Tibial nerve (tissue), 4 donors: ENCODE measurements at regions not wholly inside any gene's neighbourhood (a gene's known extent, or its start where the extent isn't known, plus 50 kb on each side); places are given as distances from the start of the nearest gene placed in this dataset.

Experiments
- DNase-seq, 2 donors: peaks; one replicate each; pipeline ENCODE4 v3.0.0-alpha.2; 2019; ENCODE audit warnings: low spot score in 2 of 2
- H3K27ac ChIP-seq, 4 donors: fragments of 200-600 bp; sonication (generic) in 3 of 4; one replicate each; pipeline ENCODE4 v1.5.1; 2017 to 2019; ENCODE audit warnings: mild to moderate bottlenecking in 1 of 4
- H3K27me3 ChIP-seq, 2 donors: fragments of 200-600 bp; sonication (generic) in 1 of 2; one replicate each; pipeline versions ENCODE4 v1.5.1 to v1.6.0; 2017 to 2019
- H3K36me3 ChIP-seq, 3 donors: fragments of 200-600 bp; sonication (generic); one replicate each; pipeline ENCODE4 v1.5.1; 2018 to 2019
- H3K4me1 ChIP-seq, 4 donors: fragments of 200-600 bp; sonication (generic) in 3 of 4; one replicate each; pipeline ENCODE4 v1.5.1; 2017 to 2019
- H3K4me3 ChIP-seq, 4 donors: fragments of 200-600 bp; sonication (generic) in 3 of 4; one replicate each; pipeline ENCODE4 v1.5.1; 2017 to 2019; ENCODE audit warnings: mild to moderate bottlenecking in 1 of 4, moderate library complexity in 1 of 4
- H3K9me3 ChIP-seq, 4 donors: fragments of 200-600 bp; sonication (generic) in 3 of 4; one replicate each; pipeline ENCODE4 v1.5.1; 2017 to 2019
- EP300 ChIP-seq, 2 donors: sonication (generic); formaldehyde crosslinking; IDR thresholded peaks; one replicate each; pipeline ENCODE4 v1.6.1; 2017; ENCODE audit warnings: antibody characterized with exemption in 2 of 2, mild to moderate bottlenecking in 1 of 2
- POLR2A ChIP-seq, 2 donors: fragments of 450-650 bp; IDR thresholded peaks; one replicate each; pipeline ENCODE4 v1.6.1; 2017; ENCODE audit warnings: antibody characterized with exemption in 2 of 2, mild to moderate bottlenecking in 2 of 2, moderate library complexity in 2 of 2
- WGBS, 2 donors: methylation state at CpG; one replicate each; pipeline ENCODE4 v1.1.5; 2018; 5-methylcytosine and 5-hydroxymethylcytosine counted together
- TF ChIP-seq, protein P1 (sequence below), 5 experiments: fragments of 200-600 bp in 3 of 5; fragments of 450-650 bp in 2 of 5; sonication (generic) in 3 of 5; IDR thresholded peaks; one replicate each; pipeline ENCODE4 v1.5.1; 2016 to 2019; ENCODE audit warnings: antibody characterized with exemption in 5 of 5, mild to moderate bottlenecking in 3 of 5, moderate library complexity in 2 of 5

DNA sequence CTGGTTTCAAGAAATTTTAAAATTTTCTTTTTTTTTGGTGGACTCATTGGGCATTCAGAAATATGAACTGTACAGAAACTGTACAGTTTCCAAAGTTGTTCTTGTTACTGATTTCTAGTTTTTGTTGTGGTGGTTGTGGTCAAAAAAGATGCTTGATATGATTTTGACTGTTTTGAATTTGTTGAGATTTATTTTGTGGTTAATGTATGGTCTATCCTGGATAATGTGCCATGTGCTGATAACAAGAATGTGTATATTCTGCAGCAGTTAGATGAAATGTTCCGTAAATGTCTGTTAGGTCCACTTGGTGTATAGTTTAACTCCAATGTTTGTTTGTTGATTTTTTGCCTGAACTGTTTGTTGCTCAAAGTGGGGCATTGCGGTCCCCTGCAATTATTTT, 127.6 kb upstream of the NUDT6 start:
- Histone ChIP-seq H3K27ac (no peak overlapping the region), H3K4me3 (no peak overlapping the region), H3K27me3 (no peaks in the 10 kb centered on the region), H3K4me1 (no peaks in the 10 kb centered on the region), H3K9me3 (peaks cover 0 to 50% (median 7%) of the 10 kb centered on the region in 4 donors), H3K36me3 (peaks cover 0 to 11% (median 0%) of the 10 kb centered on the region in 3 donors)
- no peak for TF ChIP-seq POLR2A (IDR thresholded peaks at IDR 0.05)
- no peak for TF ChIP-seq EP300 (IDR thresholded peaks at IDR 0.05)
- TF ChIP-seq, protein P1, sequence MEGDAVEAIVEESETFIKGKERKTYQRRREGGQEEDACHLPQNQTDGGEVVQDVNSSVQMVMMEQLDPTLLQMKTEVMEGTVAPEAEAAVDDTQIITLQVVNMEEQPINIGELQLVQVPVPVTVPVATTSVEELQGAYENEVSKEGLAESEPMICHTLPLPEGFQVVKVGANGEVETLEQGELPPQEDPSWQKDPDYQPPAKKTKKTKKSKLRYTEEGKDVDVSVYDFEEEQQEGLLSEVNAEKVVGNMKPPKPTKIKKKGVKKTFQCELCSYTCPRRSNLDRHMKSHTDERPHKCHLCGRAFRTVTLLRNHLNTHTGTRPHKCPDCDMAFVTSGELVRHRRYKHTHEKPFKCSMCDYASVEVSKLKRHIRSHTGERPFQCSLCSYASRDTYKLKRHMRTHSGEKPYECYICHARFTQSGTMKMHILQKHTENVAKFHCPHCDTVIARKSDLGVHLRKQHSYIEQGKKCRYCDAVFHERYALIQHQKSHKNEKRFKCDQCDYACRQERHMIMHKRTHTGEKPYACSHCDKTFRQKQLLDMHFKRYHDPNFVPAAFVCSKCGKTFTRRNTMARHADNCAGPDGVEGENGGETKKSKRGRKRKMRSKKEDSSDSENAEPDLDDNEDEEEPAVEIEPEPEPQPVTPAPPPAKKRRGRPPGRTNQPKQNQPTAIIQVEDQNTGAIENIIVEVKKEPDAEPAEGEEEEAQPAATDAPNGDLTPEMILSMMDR (IDR thresholded peaks at IDR 0.05), result no peak
- WGBS, 2 donors, result 93 to 96% methylated on average over 2 of the region's 2 CpGs
- DNase-seq, result no peak

DNA sequence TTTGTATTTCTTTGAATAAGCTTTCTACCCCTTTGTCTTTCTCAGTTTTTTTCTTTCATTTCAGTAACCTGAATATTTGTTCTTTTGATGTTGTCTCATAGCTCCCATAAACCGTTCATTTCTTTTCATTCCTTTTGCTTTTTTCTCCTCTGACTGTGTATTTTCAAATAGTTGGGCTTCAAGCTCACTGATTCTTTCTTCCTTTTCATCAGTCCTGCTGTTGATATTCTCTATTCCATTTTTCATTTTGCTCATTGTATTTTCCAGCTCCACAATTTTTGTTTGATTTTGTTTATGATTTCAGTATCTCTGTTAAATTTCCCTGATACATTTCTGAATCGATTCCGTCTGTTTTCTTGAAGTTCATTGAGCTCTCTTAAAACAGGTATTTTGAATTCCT, 129.6 kb upstream of the NUDT6 start:
- TF ChIP-seq EP300 (IDR thresholded peaks at IDR 0.05) (no peak), POLR2A (IDR thresholded peaks at IDR 0.05) (no peak)
- TF ChIP-seq, protein P1 (IDR thresholded peaks at IDR 0.05), result no peak
- H3K9me3 ChIP-seq, result peaks cover 0 to 46% (median 5%) of the 10 kb centered on the region in 4 donors

DNA sequence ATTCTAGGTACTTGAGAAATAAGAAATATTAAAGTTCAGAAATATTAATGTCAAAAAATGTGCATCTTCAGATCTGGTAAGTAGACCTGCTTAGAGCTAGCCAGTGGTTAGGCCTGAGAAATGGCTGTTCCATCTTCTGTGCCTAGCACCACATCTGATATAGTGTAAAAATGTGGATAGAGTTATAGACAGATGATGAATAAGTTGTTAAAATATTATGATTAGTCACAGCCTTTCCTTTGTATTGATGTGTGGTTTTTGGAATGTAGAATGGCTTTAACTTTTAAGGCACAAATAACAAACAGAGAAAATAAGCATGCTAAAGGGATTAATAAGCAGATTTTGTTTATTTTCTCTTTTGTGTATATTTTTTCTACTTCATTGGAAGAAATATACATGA, 133.5 kb upstream of the NUDT6 start:
- Histone ChIP-seq H3K27me3 (no peaks in the 10 kb centered on the region), H3K4me1 (no peaks in the 10 kb centered on the region), H3K9me3 (peaks cover 0 to 18% (median 5%) of the 10 kb centered on the region in 4 donors), H3K4me3 (no peak overlapping the region), H3K27ac (no peak overlapping the region), H3K36me3 (peaks cover 0 to 29% (median 0%) of the 10 kb centered on the region in 3 donors)
- TF ChIP-seq, protein P1 (IDR thresholded peaks at IDR 0.05), result no peak
- TF ChIP-seq EP300 (IDR thresholded peaks at IDR 0.05) (no peak), POLR2A (IDR thresholded peaks at IDR 0.05) (no peak)
- no peak for DNase-seq

More for the DNA sequence above, 129.6 kb upstream of the NUDT6 start:
- DNase-seq, result no peak
- Histone ChIP-seq H3K27me3 (no peaks in the 10 kb centered on the region), H3K4me3 (no peak overlapping the region), H3K36me3 (peaks cover 0 to 20% (median 0%) of the 10 kb centered on the region in 3 donors), H3K4me1 (no peaks in the 10 kb centered on the region), H3K27ac (no peak overlapping the region)
- WGBS, 2 donors, result 95 to 97% methylated on average over 3 of the region's 3 CpGs

DNA sequence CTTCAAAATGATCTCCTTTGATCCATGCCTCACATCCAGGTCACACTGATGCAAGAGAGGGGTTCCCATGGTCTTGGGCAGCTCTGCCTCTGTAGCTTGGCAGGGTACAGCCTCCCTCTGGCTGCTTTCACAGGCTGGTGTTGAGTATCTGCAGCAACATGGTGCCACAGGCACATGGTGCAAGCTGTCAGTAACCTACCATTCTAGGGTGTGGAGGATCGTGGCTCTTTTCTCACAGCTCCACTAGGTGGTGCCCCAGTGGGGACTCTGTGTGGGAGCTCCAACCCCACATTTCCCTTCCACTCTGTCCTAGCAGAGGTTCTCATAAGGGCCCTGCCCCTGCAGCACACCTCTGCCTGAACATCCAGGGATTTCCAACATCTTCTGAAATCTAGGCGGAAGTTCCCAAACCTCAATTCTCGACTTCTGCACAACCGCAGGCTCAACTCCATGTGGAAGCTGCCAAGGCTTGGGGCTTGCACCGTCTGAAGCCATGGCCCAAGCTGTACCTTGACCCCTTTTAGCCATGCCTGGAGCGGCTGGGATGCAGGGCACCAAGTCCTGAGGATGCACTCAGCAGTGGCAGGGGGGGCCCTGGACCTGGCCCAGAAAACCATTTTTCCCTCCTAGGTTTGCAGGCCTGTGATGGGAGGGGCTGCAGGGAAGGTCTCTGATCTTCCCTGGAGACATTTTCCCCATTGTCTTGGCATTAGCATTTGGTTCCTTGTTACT, 137.8 kb upstream of the NUDT6 start:
- no peak for DNase-seq
- H3K4me1 ChIP-seq, result no peaks in the 10 kb centered on the region
- H3K36me3 ChIP-seq, result peaks cover 0 to 29% (median 0%) of the 10 kb centered on the region in 3 donors
- no peaks in the 10 kb centered on the region for H3K27me3 ChIP-seq
- WGBS, 2 donors, result 94 to 97% methylated on average over 6 of the region's 6 CpGs
- H3K27ac ChIP-seq, result no peak overlapping the region
- H3K4me3 ChIP-seq, result no peak overlapping the region
- no peaks in the 10 kb centered on the region for H3K9me3 ChIP-seq
- TF ChIP-seq, protein P1 (IDR thresholded peaks at IDR 0.05), result no peak
- TF ChIP-seq EP300 (IDR thresholded peaks at IDR 0.05), result no peak
- no peak for TF ChIP-seq POLR2A (IDR thresholded peaks at IDR 0.05)

DNA sequence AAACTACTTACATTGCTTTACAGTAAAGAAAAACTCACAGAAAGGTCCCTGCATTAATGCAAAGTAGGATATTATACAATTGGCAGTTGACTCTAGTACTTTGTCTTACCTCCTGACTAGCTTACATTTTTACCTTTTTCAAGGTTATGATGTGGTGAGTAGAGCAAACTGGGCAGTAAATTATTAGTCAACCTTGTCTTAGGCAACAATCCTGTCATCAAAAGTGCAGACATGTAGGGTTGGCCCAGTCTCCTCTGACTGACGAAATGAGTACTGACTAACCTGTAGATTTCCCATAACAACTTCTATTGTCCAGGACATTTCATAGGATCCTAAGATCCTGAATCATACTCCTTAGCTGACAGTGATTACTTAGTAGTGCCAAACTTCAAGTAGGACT, 142.0 kb upstream of the NUDT6 start:
- no peak for DNase-seq
- Histone ChIP-seq H3K4me1 (no peaks in the 10 kb centered on the region), H3K27me3 (no peaks in the 10 kb centered on the region), H3K36me3 (peaks cover 0 to 7% (median 0%) of the 10 kb centered on the region in 3 donors), H3K9me3 (no peaks in the 10 kb centered on the region), H3K4me3 (no peak overlapping the region), H3K27ac (no peak overlapping the region)
- TF ChIP-seq POLR2A (IDR thresholded peaks at IDR 0.05) (no peak), EP300 (IDR thresholded peaks at IDR 0.05) (no peak)
- TF ChIP-seq, protein P1 (IDR thresholded peaks at IDR 0.05), result no peak
- WGBS, 2 donors, result 100% methylated on average over 1 of the region's 1 CpG
